ENCODE measurements at regions not wholly inside any gene's neighbourhood (a gene's known extent, or its start where the extent isn't known, plus 50 kb on each side); places are given as distances from the start of the nearest gene placed in this dataset.

- Histone ChIP-seq H3K36me3 (ENCODE audit: control insufficient read depth, insufficient read depth, low read length) (no peaks in the 10 kb centered on the region), H3K4me3 (ENCODE audit: low read depth, low read length) (no peak overlapping the region), H3K27me3 (ENCODE audit: control insufficient read depth, insufficient read depth, low read length) (no peaks in the 10 kb centered on the region), H3K4me1 (ENCODE audit: control insufficient read depth, insufficient read depth, low read length) (peaks cover 19% of the 10 kb centered on the region), H3K27ac (ENCODE audit: low read depth, low read length) (no peak overlapping the region), H3K9me3 (ENCODE audit: control insufficient read depth, insufficient read depth, low read length) (no peaks in the 10 kb centered on the region)
- WGBS (ENCODE audit: insufficient coverage), result 20% methylated on average over 1 of the region's 5 CpGs
- no peak for DNase-seq (ENCODE audit: low read depth in 4 of 6, low spot score in 6 of 6)
These were observed 195.9 kb downstream of the SEMA6A start for GRCh38 chr5:116378777-116379121.

- Histone ChIP-seq H3K27ac (ENCODE audit: low read depth, low read length) (no peak overlapping the region), H3K27me3 (ENCODE audit: control insufficient read depth, insufficient read depth, low read length) (no peaks in the 10 kb centered on the region), H3K4me3 (ENCODE audit: low read depth, low read length) (no peak overlapping the region), H3K36me3 (ENCODE audit: control insufficient read depth, insufficient read depth, low read length) (no peaks in the 10 kb centered on the region), H3K9me3 (ENCODE audit: control insufficient read depth, insufficient read depth, low read length) (no peaks in the 10 kb centered on the region), H3K4me1 (ENCODE audit: control insufficient read depth, insufficient read depth, low read length) (peaks cover 19% of the 10 kb centered on the region)
- DNase-seq (ENCODE audit: low read depth in 4 of 6, low spot score in 6 of 6), result peak in 2 of 6 donors; percentile 45 to 84
- WGBS (ENCODE audit: insufficient coverage), result 51% methylated on average over 9 of the region's 12 CpGs
These were observed 196.4 kb downstream of the SEMA6A start for GRCh38 chr5:116378007-116378776.

GRCh38 chr5:116377276-116378006, 197.2 kb downstream of the SEMA6A start:
- H3K4me1 ChIP-seq (ENCODE audit: control insufficient read depth, insufficient read depth, low read length), result peaks cover 14% of the 10 kb centered on the region
- no peak for DNase-seq (ENCODE audit: low read depth in 4 of 6, low spot score in 6 of 6)
- no peak overlapping the region for H3K27ac ChIP-seq (ENCODE audit: low read depth, low read length)
- 86% methylated on average over 11 of the region's 18 CpGs for WGBS (ENCODE audit: insufficient coverage)
- no peaks in the 10 kb centered on the region for H3K36me3 ChIP-seq (ENCODE audit: control insufficient read depth, insufficient read depth, low read length)
- no peaks in the 10 kb centered on the region for H3K9me3 ChIP-seq (ENCODE audit: control insufficient read depth, insufficient read depth, low read length)
- H3K4me3 ChIP-seq (ENCODE audit: low read depth, low read length), result no peak overlapping the region
- H3K27me3 ChIP-seq (ENCODE audit: control insufficient read depth, insufficient read depth, low read length), result no peaks in the 10 kb centered on the region

- no peaks in the 10 kb centered on the region for H3K36me3 ChIP-seq (ENCODE audit: control insufficient read depth, insufficient read depth, low read length)
- H3K27ac ChIP-seq (ENCODE audit: low read depth, low read length), result no peak overlapping the region
- no peak overlapping the region for H3K4me3 ChIP-seq (ENCODE audit: low read depth, low read length)
- H3K9me3 ChIP-seq (ENCODE audit: control insufficient read depth, insufficient read depth, low read length), result no peaks in the 10 kb centered on the region
- no peaks in the 10 kb centered on the region for H3K27me3 ChIP-seq (ENCODE audit: control insufficient read depth, insufficient read depth, low read length)
- WGBS (ENCODE audit: insufficient coverage), result 66% methylated on average over 3 of the region's 5 CpGs
- H3K4me1 ChIP-seq (ENCODE audit: control insufficient read depth, insufficient read depth, low read length), result peaks cover 14% of the 10 kb centered on the region
- no peak for DNase-seq (ENCODE audit: low read depth in 4 of 6, low spot score in 6 of 6)
These were observed 198.7 kb downstream of the SEMA6A start for GRCh38 chr5:116375926-116376325.

- Histone ChIP-seq H3K36me3 (ENCODE audit: control insufficient read depth, insufficient read depth, low read length) (no peaks in the 10 kb centered on the region), H3K4me1 (ENCODE audit: control insufficient read depth, insufficient read depth, low read length) (peaks cover 14% of the 10 kb centered on the region), H3K27ac (ENCODE audit: low read depth, low read length) (no peak overlapping the region), H3K9me3 (ENCODE audit: control insufficient read depth, insufficient read depth, low read length) (no peaks in the 10 kb centered on the region), H3K4me3 (ENCODE audit: low read depth, low read length) (no peak overlapping the region), H3K27me3 (ENCODE audit: control insufficient read depth, insufficient read depth, low read length) (no peaks in the 10 kb centered on the region)
- DNase-seq (ENCODE audit: low read depth in 4 of 6, low spot score in 6 of 6), result no peak
- WGBS (ENCODE audit: insufficient coverage), result 89% methylated on average over 1 of the region's 4 CpGs
These were observed 200.2 kb downstream of the SEMA6A start for GRCh38 chr5:116374434-116374852.

- Histone ChIP-seq H3K36me3 (ENCODE audit: control insufficient read depth, insufficient read depth, low read length) (no peaks in the 10 kb centered on the region), H3K27me3 (ENCODE audit: control insufficient read depth, insufficient read depth, low read length) (no peaks in the 10 kb centered on the region), H3K4me1 (ENCODE audit: control insufficient read depth, insufficient read depth, low read length) (peaks cover 5% of the 10 kb centered on the region), H3K27ac (ENCODE audit: low read depth, low read length) (no peak overlapping the region), H3K9me3 (ENCODE audit: control insufficient read depth, insufficient read depth, low read length) (no peaks in the 10 kb centered on the region), H3K4me3 (ENCODE audit: low read depth, low read length) (no peak overlapping the region)
- no peak for DNase-seq (ENCODE audit: low read depth in 4 of 6, low spot score in 6 of 6)
- no CpG with 5 or more reads among the region's 1 CpG for WGBS (ENCODE audit: insufficient coverage)
These were observed 201.6 kb downstream of the SEMA6A start for GRCh38 chr5:116372931-116373597.

- no peaks in the 10 kb centered on the region for H3K36me3 ChIP-seq (ENCODE audit: control insufficient read depth, insufficient read depth, low read length)
- H3K27me3 ChIP-seq (ENCODE audit: control insufficient read depth, insufficient read depth, low read length), result no peaks in the 10 kb centered on the region
- no peak for DNase-seq (ENCODE audit: low read depth in 4 of 6, low spot score in 6 of 6)
- H3K4me1 ChIP-seq (ENCODE audit: control insufficient read depth, insufficient read depth, low read length), result no peaks in the 10 kb centered on the region
- H3K4me3 ChIP-seq (ENCODE audit: low read depth, low read length), result no peak overlapping the region
- no peak overlapping the region for H3K27ac ChIP-seq (ENCODE audit: low read depth, low read length)
- no peaks in the 10 kb centered on the region for H3K9me3 ChIP-seq (ENCODE audit: control insufficient read depth, insufficient read depth, low read length)
These were observed 202.7 kb downstream of the SEMA6A start for GRCh38 chr5:116371935-116372334.

- Histone ChIP-seq H3K27ac (ENCODE audit: low read depth, low read length) (no peak overlapping the region), H3K4me3 (ENCODE audit: low read depth, low read length) (no peak overlapping the region), H3K9me3 (ENCODE audit: control insufficient read depth, insufficient read depth, low read length) (no peaks in the 10 kb centered on the region), H3K36me3 (ENCODE audit: control insufficient read depth, insufficient read depth, low read length) (no peaks in the 10 kb centered on the region), H3K27me3 (ENCODE audit: control insufficient read depth, insufficient read depth, low read length) (no peaks in the 10 kb centered on the region), H3K4me1 (ENCODE audit: control insufficient read depth, insufficient read depth, low read length) (no peaks in the 10 kb centered on the region)
- WGBS (ENCODE audit: insufficient coverage), result 44% methylated on average over 1 of the region's 2 CpGs
- DNase-seq (ENCODE audit: low read depth in 4 of 6, low spot score in 6 of 6), result no peak
These were observed 203.2 kb downstream of the SEMA6A start for GRCh38 chr5:116371431-116371830.

GRCh38 chr5:116370886-116371285, 203.7 kb downstream of the SEMA6A start:
- no peaks in the 10 kb centered on the region for H3K27me3 ChIP-seq (ENCODE audit: control insufficient read depth, insufficient read depth, low read length)
- H3K27ac ChIP-seq (ENCODE audit: low read depth, low read length), result no peak overlapping the region
- no peak for DNase-seq (ENCODE audit: low read depth in 4 of 6, low spot score in 6 of 6)
- H3K4me1 ChIP-seq (ENCODE audit: control insufficient read depth, insufficient read depth, low read length), result no peaks in the 10 kb centered on the region
- H3K36me3 ChIP-seq (ENCODE audit: control insufficient read depth, insufficient read depth, low read length), result no peaks in the 10 kb centered on the region
- WGBS (ENCODE audit: insufficient coverage), result no CpG with 5 or more reads among the region's 2 CpGs
- H3K4me3 ChIP-seq (ENCODE audit: low read depth, low read length), result no peak overlapping the region
- no peaks in the 10 kb centered on the region for H3K9me3 ChIP-seq (ENCODE audit: control insufficient read depth, insufficient read depth, low read length)

Measured in spinal cord (tissue), 9 donors.